Epidermal melanocyte (primary cell): ENCODE measurements at regions not wholly inside any gene's neighbourhood (a gene's known extent, or its start where the extent isn't known, plus 50 kb on each side); places are given as distances from the start of the nearest gene placed in this dataset.
"Not testable (repeated sequence)": the region's sequence is repeated elsewhere in the genome, so short reads cannot be mapped to it uniquely, and the experiment has no call there.

ENCODE experiments used
- DNase-seq: peaks from one replicate; pipeline ENCODE4 v3.0.0; 2011; ENCODE audit warnings: low spot score; ENCODE audit not compliant: insufficient read length

DNA sequence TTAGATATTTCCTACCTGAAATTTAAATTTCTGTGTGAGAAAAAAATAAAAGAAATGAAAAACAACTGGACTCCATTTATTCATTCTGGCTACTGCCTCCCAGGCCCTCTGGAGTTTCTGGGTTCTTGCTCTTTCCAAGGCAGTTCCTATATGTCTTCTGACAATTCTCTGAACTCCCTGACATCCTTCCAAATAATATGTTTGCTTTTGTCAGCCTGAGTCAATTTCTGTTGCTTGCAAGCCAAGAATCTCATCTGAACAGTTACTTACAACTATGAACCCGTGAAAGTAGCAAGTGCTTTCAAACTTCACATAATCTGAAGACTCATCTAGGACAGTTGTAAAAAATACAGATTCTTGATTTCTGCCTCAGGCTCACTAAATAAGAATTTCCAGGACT, 216.7 kb upstream of the NPVF start:
- no peak for DNase-seq

DNA sequence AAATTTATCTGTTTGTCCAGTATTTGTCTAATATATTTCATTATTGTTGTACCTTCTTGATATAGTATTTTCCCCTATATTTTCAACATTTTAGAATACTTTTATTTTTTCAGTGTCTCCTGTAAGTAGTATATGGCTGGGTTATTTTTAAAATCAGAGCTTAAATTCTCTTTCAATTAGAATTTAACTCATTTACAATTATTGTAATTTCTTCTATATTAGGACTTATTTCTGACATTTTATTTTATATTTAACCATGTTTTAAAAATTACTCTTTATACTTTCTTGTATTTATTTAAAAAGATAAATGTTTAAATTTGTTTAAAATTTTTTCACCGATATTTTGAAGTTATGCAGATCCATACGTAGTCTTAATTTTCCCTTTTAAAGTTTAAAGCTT, 220.0 kb upstream of the NPVF start:
- no peak for DNase-seq

GRCh38 chr7:25454020-25454419, 225.7 kb upstream of the NPVF start:
- DNase-seq: no peak

GRCh38 chr7:25454562-25455041, 226.3 kb upstream of the NPVF start:
- DNase-seq: no peak

GRCh38 chr7:25455683-25456251, 227.5 kb upstream of the NPVF start:
- DNase-seq: no peak

DNA sequence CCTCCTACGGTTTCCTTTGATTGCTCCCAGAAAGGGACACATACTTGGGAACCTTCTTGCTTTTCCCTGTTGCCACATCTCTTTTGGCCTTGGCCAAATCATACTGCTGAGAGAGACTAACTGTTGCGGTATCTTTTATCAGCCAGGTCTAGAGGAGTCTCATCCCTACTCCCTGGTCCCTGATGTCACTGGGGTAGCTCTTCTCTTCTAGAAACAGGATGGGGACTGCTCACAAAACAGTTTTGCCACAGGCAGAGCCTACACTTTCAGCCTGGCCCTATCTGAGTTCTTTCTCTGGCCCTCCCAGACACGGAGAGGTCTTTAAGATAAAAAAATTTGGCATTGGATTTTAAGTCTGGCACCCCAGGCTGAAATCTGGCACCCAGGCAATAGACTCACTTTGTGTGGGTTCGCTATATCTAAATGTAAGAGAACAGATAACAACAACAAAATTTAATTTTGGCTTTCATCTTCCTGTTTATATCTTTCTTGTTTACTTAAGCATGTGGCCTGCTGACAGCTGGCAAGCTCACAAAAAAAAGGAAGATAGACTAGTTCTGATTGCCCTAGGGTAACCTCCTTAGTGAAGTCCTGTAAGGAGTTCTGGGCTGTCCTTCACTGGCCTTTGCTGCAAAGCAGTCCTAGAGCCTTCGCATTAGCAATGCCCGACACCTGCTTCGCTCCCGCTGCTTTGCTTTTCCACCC, 228.3 kb upstream of the NPVF start:
- no peak for DNase-seq

DNA sequence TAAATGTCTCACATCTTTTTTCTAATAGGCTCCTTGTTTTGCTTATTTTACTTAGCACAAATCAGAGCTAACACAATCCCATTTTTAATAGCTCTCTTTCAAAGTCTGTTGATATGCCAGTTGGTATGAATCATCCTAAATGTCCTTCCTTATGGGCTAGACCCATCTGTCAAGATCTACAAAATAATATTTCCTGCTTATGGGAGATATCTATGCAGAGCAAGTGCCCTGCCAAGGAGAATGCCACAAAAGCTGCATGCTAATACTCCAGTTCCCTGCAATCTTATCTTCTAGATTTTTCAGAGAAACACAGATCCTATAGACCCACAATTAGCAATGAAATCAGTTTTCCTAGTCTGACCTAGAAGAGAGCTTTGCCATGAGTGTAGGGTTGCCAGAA, 230.8 kb upstream of the NPVF start:
- no peak for DNase-seq

DNA sequence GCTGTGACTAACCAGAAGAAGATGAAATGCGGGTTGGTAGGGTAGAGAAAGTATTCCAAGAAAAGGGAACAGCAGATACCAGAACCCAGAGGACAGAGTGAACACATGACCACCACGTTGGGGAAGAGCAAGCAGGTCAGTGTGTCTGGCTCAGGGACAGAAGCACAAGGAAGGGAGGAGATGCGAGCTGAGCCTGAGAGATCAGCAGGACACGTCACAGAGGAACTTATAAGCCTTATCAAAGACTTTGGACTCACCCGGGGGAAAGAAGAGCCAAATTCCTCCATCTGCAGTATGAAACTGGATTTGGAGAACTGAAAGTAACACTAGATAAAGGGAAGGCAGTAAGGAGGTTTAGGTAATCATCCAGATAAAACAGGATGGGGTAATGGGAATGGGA, 232.1 kb upstream of the NPVF start:
- DNase-seq: no peak

GRCh38 chr7:25469669-25470068, 241.4 kb upstream of the NPVF start:
- no peak for DNase-seq

- no peak for DNase-seq
These were observed 248.7 kb upstream of the NPVF start for GRCh38 chr7:25476863-25477499.

GRCh38 chr7:25478221-25478620, 249.9 kb upstream of the NPVF start:
- not testable (repeated sequence) for DNase-seq

DNA sequence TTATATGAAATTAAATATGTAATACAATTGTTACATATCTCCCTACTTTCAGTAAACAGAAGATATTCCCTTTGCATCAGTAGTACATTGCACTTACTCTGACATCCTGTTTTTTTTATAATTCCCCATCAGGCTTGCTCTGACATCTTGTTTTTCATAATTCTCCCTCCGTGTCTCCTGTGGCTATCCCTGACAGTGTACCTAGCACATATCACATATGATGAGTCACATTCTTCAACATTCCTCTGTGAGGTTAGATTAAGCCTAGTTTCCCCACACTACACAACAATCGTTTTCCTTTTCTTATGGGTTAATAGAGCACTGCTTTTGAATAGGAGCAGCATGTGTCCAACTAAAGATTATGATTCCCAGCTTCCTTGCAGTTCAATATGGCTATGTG, 250.6 kb upstream of the NPVF start:
- DNase-seq: no peak

- no peak for DNase-seq
These were observed 253.6 kb upstream of the NPVF start for GRCh38 chr7:25481891-25482290.

- DNase-seq: no peak
These were observed 254.3 kb upstream of the NPVF start for GRCh38 chr7:25482631-25483030.

GRCh38 chr7:25485026-25485425, 256.7 kb upstream of the NPVF start:
- DNase-seq: no peak

DNA sequence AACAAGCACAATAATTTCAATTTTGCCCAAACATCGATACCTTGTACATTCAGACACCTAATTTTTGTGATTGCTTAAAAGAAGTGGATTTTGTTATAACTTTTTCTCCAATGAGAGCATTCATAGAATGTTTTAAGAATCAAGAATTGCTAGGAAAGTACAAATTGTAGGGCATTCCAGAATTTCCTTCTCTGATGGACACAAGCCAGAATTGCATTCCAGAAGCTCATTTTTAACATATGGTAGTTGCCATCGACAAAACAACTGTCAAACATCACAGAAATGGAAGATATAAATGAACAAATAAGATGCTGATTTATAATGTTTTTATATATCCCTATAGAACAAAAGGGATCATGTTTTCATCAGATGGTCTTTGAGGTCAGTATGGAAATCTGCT, 258.4 kb upstream of the NPVF start:
- no peak for DNase-seq

- DNase-seq: no peak
These were observed 265.6 kb upstream of the NPVF start for GRCh38 chr7:25493805-25494366.

DNA sequence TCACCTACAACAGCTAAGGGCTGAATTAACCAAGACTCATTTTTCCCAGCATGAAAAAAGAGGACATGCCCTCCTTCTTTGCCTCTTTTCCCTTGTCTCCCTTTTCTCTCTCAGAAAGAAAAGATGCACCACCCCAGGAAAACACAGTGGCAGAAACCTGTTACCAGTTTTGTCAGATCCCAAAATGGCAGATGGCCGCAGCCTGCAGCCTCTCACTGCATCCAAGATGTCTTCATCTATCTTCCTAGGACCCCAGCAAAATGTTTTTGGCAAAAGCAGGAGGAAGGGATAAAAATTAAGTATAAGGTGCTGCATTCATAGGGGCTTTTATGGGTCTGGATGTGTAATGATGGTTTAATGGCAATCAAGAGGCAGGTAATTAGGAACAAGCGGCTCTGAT, 266.6 kb upstream of the NPVF start:
- no peak for DNase-seq

DNA sequence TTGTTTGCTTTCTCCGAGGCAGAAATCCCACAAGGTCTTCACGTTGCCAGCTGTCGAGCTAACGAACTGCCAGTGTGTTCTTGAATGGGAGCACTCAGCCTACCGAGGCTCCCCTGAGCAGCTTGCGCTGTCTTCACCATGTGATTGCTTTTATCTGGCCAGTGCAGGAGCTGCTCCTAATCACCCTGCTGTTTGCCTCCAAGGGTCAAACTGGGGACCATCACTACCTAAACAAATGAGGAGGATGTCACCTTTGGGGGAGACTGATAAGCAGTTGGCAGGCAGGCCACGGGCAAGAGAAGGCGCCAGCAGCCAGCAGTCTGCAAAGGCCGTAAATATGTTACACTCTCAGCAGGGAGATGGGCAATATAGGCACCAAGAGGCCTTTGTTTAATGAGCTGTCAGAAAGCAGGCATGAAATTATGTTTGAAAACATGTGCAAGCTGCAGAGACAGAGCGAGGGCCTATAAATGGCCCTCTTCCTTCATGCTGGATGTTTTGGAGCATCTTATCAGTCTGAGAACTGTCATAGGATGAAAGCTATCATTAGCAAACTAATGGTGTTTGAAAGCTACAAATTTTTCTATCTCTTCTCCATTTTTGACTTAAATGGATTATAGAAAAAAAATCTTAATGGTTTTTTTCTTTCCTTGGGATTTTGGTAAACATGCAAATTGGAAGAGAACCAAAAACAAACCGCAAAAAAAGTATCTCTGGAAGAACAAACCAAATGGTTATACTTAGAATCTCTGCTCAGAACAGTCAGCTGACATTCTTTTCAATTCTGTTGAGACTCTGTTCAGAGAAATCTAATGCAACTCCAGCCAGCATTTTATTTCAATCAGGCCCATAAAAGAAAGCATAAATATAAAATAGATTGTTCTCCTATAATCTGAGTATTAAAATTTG, 267.3 kb upstream of the NPVF start:
- no peak for DNase-seq

DNA sequence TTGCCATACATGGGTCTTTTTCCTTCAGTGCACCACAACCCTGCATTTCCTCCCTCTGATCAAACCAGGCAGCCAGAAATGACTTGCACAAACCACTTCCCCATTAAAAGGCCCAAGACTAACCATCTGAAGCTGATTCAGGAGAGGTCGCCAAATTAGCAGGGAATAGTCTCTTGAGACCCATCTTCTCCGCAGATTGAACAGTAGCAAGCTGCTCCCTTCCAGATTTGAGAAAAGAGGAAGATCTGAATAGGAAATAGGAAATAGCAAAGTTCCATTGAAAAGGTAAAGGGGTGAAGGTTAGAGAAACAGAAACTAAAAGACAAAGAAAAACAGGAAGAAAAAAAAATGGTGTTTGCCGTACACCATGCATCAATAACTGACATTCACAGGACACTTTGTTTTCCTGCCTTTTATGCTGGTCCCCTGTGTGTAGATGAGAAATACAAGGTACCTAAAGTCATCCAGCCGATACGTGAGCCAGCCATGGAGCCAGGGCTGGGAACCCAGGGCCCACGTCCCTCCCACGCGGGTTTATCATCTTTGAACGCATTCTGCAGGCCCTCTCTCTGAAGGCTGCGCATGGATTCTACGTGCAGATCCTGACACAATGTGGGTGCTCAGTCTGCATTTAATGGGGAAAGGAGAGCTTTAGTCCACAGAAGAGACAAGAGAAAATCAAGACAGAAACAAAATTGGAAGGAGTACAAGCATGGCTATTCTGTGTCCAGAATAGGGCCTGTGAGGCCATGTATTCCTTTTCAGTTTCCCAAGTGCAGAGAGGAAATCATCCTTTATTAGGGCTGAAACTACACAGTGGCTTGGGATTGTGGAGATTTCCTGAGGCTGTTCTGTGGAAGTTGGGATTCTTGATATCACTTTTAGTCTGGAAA, 268.4 kb upstream of the NPVF start:
- no peak for DNase-seq
